ENCODE measurements at regions not wholly inside any gene's neighbourhood (a gene's known extent, or its start where the extent isn't known, plus 50 kb on each side); places are given as distances from the start of the nearest gene placed in this dataset.
"Not testable (repeated sequence)": the region's sequence is repeated elsewhere in the genome, so short reads cannot be mapped to it uniquely, and the experiment has no call there.

GRCh38 chr16:22606619-22607018 is 95.9 kb downstream of the NPIPB5 start:
- not testable (repeated sequence) for TF ChIP-seq CTCF (conservative IDR thresholded peaks at IDR 0.05 in 1 of 2, IDR thresholded peaks at IDR 0.05 in 1 of 2; ENCODE audit: extremely low read depth in 1 of 2, insufficient read depth in 1 of 2, low read depth in 1 of 2, low read length in 2 of 2); EZH2 (IDR thresholded peaks at IDR 0.05; ENCODE audit: borderline replicate concordance, low read length)

All from mammary epithelial cell (primary cell).